Ishikawa (cell line): ENCODE measurements at regions not wholly inside any gene's neighbourhood (a gene's known extent, or its start where the extent isn't known, plus 50 kb on each side); places are given as distances from the start of the nearest gene placed in this dataset.

Experiments used
- EGR1 ChIP-seq: IDR thresholded peaks from 2 replicates; pipeline ENCODE4 v1.6.1; 2012
- NFIC ChIP-seq: IDR thresholded peaks from 2 replicates; pipeline ENCODE4 v1.6.1; 2012
- RAD21 ChIP-seq: IDR thresholded peaks from 2 replicates; pipeline ENCODE4 v1.6.1; 2012; ENCODE audit warnings: low read depth

GRCh38 chr3:16785465-16785864, 99.3 kb upstream of the PLCL2 start:
- TF ChIP-seq EGR1: no peak
- no peak for TF ChIP-seq RAD21
- TF ChIP-seq NFIC: no peak
